GM12878 (cell line): ENCODE measurements at regions not wholly inside any gene's neighbourhood (a gene's known extent, or its start where the extent isn't known, plus 50 kb on each side); places are given as distances from the start of the nearest gene placed in this dataset.

Experiments
- CTCF ChIP-seq, 3 experiments: IDR thresholded peaks in 2 of 3; conservative IDR thresholded peaks in 1 of 3; 2 replicates each; pipeline ENCODE4 v1.5.1; 2011; ENCODE audit warnings: low read depth in 3 of 3, low read length in 3 of 3, mild to moderate bottlenecking in 3 of 3, control low read depth in 2 of 3, moderate library complexity in 2 of 3, inconsistent platforms in 1 of 3, mixed read lengths in 1 of 3; ENCODE audit not compliant: control insufficient read depth in 2 of 3, insufficient read depth in 1 of 3; ENCODE audit errors: extremely low read depth in 1 of 3
- FOXK2 ChIP-seq: fragments of 450-650 bp; IDR thresholded peaks from 2 replicates; pipeline ENCODE4 v1.6.1; 2017; ENCODE audit warnings: mild to moderate bottlenecking, moderate library complexity
- HDAC6 ChIP-seq: fragments of 200-600 bp; sonication (generic); IDR thresholded peaks from one replicate; pipeline ENCODE4 v1.8.0; 2017; ENCODE audit warnings: antibody characterized with exemption; ENCODE audit not compliant: unreplicated experiment
- IRF5 ChIP-seq: fragments of 450-650 bp; IDR thresholded peaks from 2 replicates; pipeline ENCODE4 v1.6.1; 2017; ENCODE audit warnings: borderline replicate concordance
- KAT2A ChIP-seq: conservative IDR thresholded peaks from 2 replicates; pipeline ENCODE4 v1.6.1; 2011; ENCODE audit warnings: low read depth, low read length; ENCODE audit not compliant: control insufficient read depth
- KDM1A ChIP-seq: fragments of 200-600 bp; sonication (generic); IDR thresholded peaks from 2 replicates; pipeline ENCODE4 v1.6.1; 2016; ENCODE audit warnings: borderline replicate concordance
- NR2C2 ChIP-seq: IDR thresholded peaks from 2 replicates; pipeline ENCODE4 v1.6.1; 2011; ENCODE audit warnings: borderline replicate concordance, low read depth; ENCODE audit not compliant: control insufficient read depth, insufficient read length
- POLR2A ChIP-seq: IDR thresholded peaks from 2 replicates; pipeline ENCODE4 v1.6.1; 2011; ENCODE audit warnings: low read depth, mild to moderate bottlenecking, low read length
- POLR2AphosphoS5 ChIP-seq: IDR thresholded peaks from 2 replicates; pipeline ENCODE4 v1.6.1; 2011; ENCODE audit warnings: mild to moderate bottlenecking, low read length, inconsistent platforms
- RCOR1 ChIP-seq: conservative IDR thresholded peaks from 2 replicates; pipeline ENCODE4 v1.6.1; 2012; ENCODE audit warnings: low read depth, low read length, improper control_type of control experiment
- SMARCA5 ChIP-seq: fragments of 450-650 bp; IDR thresholded peaks from 2 replicates; pipeline ENCODE4 v1.6.1; 2017; ENCODE audit warnings: mild to moderate bottlenecking
- SMC3 ChIP-seq: IDR thresholded peaks from 2 replicates; pipeline ENCODE4 v1.6.1; 2011; ENCODE audit warnings: low read length, improper control_type of control experiment, borderline replicate concordance
- SREBF1 ChIP-seq: IDR thresholded peaks from 2 replicates; pipeline ENCODE4 v1.6.1; 2012; ENCODE audit warnings: mild to moderate bottlenecking, low read length
- ZBTB33 ChIP-seq: fragments of 450-650 bp; IDR thresholded peaks from 2 replicates; pipeline ENCODE4 v1.6.1; 2017; ENCODE audit warnings: mild to moderate bottlenecking

GRCh38 chr4:24645765-24646550, 61.6 kb upstream of the DHX15 start:
- TF ChIP-seq ZBTB33 (no peak), CTCF (IDR thresholded peaks at IDR 0.05 in 2 of 3, conservative IDR thresholded peaks at IDR 0.05 in 1 of 3; ENCODE audit: control insufficient read depth in 2 of 3, extremely low read depth in 1 of 3, insufficient read depth in 1 of 3, low read depth in 3 of 3, low read length in 3 of 3) (no peak), HDAC6 (no peak), SMARCA5 (no peak), NR2C2 (no peak), SMC3 (no peak), IRF5 (no peak), POLR2A (no peak), POLR2AphosphoS5 (no peak), SREBF1 (no peak), FOXK2 (no peak), KAT2A (no peak), RCOR1 (no peak), KDM1A (no peak)
